GM12891 (cell line): ENCODE measurements at regions not wholly inside any gene's neighbourhood (a gene's known extent, or its start where the extent isn't known, plus 50 kb on each side); places are given as distances from the start of the nearest gene placed in this dataset.

Experiments used
- PAX5 ChIP-seq: IDR thresholded peaks from 2 replicates; pipeline ENCODE4 v1.6.1; 2011; ENCODE audit warnings: low read length, moderate library complexity, mild to moderate bottlenecking; ENCODE audit not compliant: insufficient read depth, severe bottlenecking
- POLR2A ChIP-seq: IDR thresholded peaks from 2 replicates; pipeline ENCODE4 v1.6.1; 2011; ENCODE audit warnings: low read depth, low read length, control low read depth
- POLR2AphosphoS5 ChIP-seq: IDR thresholded peaks from 2 replicates; pipeline ENCODE4 v1.6.1; 2011; ENCODE audit warnings: low read depth, low read length, control low read depth
- POU2F2 ChIP-seq: IDR thresholded peaks from 2 replicates; pipeline ENCODE4 v1.6.1; 2011; ENCODE audit warnings: low read depth, mild to moderate bottlenecking, control low read depth, low read length, moderate library complexity
- SPI1 ChIP-seq: IDR thresholded peaks from 2 replicates; pipeline ENCODE4 v1.6.1; 2011; ENCODE audit warnings: low read depth, low read length, control low read depth
- TAF1 ChIP-seq: IDR thresholded peaks from 2 replicates; pipeline ENCODE4 v1.6.1; 2011; ENCODE audit warnings: low read depth, low read length, control low read depth

DNA sequence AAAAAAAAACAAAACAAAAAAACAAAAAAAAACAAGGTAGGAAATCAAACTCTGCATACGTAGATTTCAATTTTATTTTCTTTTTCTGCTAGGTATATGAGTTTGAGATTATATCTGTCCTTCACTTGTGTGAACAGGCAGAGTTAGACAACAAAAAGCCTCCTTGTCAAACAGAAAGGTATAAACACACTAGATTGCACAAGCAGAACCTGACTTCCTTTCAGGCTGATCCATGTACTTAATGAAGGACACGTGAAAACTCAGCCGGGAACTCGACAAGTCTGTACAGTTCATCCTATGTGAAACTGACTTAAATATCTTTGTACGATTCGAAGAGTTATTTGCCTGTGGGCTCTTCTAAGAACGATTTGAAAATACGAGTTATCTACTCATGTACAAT, 254.1 kb downstream of the ARL4A start:
- TF ChIP-seq POLR2A (no peak), POLR2AphosphoS5 (no peak), SPI1 (no peak), TAF1 (no peak), POU2F2 (no peak), PAX5 (no peak)
